ENCODE measurements at regions not wholly inside any gene's neighbourhood (a gene's known extent, or its start where the extent isn't known, plus 50 kb on each side); places are given as distances from the start of the nearest gene placed in this dataset.

- TF ChIP-seq CTCF (IDR thresholded peaks at IDR 0.05) (no peak), POLR2A (IDR thresholded peaks at IDR 0.05) (no peak)
Measured at GRCh38 chr14:37720131-37720530, 124.7 kb downstream of the TTC6 start.
